NCI-H146 (cell line): ENCODE measurements at regions not wholly inside any gene's neighbourhood (a gene's known extent, or its start where the extent isn't known, plus 50 kb on each side); places are given as distances from the start of the nearest gene placed in this dataset.

ENCODE experiments used
- DNase-seq: peaks from one replicate; lab custom pipeline; 2025; lab: John Stamatoyannopoulos, UW

DNA sequence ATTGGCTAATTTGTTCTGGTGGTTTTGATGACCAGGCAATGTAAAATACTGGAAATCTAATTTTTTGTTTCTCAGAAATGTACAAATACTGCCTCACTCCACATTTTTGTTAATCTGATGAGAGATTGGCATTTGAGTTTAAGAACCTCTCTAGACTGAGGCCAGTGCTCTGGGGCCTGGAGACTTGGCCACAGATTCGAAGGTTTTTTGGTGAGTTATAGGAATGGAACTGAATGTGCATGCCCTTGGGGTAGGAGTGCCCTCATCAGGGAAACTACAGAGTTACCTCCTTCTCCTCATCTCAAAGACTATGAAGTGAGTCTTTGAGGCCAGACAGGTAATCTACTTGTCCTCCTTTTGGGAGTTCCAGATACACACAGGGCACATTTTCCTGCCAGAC, 347.9 kb downstream of the LTN1 start:
- no peak for DNase-seq

DNA sequence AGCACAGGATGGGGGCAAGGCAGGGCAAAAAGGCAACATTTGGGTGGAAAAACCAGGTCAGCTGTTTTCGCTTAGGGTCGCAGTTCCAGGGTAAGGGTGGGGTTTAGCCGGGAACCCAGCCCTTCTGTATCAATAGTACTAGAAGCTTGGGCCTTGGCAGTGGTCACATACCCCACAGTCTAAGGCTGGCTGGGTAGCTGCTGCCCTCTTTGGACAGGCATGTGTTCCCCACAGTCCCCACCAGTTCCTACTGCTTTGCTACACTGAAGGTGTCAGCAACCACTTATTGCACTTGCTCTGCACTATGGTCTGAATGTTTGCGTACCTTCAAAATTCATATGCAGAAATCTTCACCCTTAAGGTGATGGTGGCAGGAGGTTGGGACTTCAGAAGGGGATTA, 349.8 kb downstream of the LTN1 start:
- DNase-seq: no peak

DNA sequence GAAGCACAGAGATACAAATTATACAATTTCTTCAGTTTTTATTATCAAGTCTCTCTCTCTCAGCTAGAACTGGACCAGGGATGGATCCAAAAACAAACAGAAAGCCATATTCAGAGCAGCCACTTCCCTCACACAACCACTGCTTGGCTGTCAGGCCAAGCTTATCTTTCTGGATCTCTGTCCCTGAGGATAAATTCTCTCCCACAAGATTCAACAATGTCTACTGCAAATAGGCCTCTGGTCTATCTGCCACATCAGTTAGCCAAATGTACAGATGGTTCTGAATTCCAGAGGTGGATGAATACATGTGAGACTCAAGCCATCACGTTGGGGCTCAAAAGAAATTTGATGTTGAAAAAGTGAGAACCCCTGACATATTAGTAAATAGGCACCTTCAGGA, 350.9 kb downstream of the LTN1 start:
- DNase-seq: no peak

DNA sequence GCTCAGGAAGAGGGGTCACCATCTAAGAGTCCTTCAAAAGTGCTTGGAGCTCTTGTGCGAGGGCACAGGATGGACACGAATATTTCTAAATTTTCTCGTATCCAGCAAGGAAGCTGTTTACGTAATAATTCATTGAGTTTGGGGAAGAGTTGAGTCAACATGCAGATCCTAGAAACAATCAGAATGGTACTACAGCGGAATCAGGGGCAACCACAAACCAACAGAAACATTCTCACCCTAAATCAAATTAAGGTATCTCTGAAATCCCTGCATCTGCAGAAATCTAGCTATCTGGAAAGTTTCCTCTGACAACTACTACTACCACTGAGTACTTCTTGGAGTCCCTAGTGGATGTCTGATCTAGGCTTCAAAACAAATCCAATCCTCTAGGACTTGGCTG, 352.4 kb downstream of the LTN1 start:
- DNase-seq: no peak

DNA sequence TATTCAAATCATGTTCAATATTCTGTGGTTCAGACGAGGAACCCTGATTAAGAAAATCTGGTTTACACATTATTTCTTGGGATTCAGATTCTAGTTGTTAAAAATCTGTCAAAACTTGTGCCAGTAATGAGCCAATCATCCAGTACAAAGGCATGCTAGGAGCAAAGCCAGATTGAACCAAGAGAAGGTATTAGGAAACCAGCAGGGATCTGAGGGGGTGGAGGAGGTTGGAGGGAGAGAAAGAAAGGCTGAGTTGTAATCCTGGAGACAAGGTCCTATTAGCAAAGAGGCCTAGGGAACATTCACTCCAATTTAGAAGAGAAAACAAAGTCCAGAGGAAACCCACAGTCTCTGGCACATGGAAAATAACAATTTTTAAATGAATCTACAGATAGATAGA, 352.9 kb downstream of the LTN1 start:
- no peak for DNase-seq

DNA sequence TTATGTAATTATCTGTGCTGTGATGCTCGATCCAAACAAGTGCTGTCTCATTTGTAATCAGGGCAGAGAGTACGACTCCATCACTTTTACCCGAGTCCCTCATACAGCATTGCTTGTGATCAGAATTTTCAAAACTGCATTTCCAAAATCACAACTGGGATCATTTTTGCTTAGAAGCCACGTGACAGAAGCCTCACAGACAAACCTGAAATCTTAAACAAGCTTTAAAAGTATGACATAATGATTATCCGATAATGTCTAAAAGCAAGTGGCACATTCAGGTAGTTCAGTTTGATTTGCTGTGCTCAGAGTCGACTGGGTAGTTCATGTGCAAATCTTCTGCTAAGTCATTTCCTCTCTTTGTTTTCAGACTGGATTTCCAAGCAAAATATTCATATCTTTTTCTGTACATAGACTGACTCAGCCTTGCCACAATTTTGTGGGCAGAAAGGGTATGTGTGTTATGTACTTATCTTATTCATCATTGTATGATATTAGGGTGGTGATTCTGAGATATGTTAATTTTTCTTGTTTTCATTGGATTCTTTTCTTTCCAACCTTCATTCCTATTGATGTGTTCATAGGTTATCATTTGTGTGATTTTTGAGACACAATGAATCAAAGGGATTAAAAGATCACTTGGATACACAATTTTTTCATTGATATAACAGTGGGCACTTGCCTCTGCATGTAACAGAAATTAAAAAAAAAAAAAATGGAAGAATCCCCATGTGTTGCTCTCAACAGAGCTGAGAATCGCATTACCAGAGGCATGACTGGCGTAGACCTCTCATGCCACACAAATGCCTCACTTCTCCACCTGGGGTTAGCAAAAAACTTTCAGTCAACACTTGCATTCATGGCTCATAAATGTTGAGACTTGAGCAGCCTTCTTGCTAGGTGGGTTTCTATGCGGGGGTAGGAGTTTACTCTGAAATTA, 355.7 kb downstream of the LTN1 start:
- DNase-seq: no peak

DNA sequence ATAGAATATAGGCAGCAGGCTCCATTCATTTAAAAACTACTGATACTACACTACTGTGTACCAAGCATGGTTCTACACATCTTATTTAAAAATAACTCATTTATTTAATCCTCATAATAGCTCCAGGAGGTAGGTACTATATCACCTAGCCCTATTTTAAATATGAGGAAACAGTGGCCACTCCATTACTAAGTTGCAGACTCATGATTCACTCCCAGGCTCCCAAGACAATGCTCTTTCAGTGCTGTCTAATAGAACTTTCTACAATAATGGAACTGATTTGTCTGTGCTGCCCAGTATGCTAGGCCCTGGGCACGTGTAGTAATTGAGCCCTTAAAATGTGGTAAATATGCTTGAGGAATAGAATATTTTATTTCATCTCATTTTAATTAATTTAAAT, 357.1 kb downstream of the LTN1 start:
- no peak for DNase-seq

DNA sequence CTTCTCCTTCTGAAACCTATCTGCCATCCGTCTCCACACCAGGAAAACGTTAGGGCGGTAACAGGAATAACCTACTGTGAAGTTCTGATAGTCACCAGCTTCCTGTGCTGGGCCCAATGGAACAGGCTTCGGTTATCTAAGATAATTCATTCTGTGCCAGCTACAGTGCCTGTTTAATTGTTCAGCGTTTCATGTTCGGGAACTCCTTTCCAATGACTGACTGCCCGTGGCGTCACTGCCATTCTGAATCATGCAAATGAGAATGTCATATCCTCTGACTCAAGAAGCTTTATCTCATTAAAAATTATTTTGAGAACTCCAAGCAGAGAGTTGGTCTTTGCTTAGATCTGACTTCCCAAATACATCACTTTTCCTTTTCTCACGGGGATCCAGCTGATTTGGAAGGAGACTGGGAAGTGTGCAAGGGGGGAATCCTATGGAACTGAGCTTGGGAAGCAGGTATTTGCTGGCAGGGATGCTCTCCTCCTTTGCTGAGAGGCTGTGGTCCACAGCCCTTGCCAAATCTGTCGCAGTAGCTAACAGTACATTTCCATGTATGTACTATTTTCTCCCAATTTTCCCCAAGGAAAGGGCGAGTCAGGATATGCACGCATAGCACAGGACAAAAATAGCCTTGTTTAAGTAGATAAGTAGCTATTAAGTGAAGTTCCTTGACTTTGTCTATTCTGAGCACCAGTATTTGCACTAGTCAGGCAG, 358.7 kb downstream of the LTN1 start:
- DNase-seq: no peak

DNA sequence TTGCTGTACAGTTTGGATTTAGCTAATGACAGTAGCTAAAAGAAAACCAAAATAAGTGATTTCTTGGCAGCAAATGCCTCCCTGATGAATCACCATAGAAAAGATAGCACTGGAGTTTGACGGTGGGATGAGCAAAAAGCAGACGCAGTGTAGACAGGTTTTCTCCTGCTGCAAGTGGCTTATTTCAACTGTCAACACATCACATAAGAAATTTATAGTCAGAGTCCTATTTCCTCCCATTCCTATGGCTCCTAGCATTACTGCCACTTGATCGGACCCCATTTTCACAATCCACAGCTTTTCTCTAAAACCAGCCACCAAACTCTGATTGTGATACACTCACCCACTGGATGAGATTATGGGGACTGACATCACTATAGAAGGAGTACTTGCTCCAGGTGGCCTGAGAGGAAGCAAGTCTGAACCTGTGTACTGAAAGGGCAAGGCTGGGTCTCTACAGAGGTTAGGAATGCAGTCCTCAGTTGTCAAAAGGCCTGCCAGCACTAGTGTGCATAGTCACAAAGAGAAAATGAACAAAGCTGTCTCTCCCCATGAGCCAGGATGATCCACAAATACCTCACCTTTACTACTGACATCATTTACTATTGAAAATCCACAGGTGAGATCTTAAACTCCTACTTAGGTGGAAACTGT, 359.8 kb downstream of the LTN1 start:
- no peak for DNase-seq

DNA sequence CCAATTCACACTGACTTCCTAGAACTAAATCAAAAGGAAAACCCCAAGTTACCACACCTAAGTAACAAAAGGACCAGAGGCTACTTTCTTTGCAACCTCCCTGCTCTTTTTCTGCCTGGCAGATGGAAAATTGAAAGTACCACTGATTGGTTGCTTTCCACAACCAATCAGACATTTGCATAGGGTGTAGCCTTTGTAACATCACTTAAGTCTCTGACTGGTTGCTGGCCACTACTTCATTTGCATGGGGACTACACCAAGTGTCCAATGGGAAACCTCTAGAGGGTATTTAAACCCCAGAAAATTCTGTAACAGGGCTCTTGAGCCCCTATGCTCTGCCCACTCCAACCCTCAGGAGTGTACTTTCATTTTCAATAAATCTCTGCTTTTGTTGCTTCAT, 365.0 kb downstream of the LTN1 start:
- DNase-seq: no peak

DNA sequence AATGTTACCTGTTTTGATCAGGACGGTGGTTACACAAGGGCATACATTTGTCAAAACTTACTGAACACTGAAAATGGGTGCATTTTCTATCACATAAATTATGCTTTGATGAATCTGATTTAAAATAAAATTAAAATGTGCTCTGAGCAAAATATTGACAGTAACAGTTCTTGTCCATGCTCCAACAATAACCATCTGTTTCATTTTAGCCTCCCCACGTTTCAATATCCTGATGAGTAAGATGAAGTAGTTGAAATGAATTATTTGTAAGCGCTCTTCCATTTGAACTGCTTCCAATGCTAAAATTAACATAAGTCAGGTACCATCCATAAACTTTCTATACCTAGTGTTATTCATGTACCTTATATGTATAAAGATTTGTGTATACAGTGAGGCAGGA, 365.4 kb downstream of the LTN1 start:
- no peak for DNase-seq

DNA sequence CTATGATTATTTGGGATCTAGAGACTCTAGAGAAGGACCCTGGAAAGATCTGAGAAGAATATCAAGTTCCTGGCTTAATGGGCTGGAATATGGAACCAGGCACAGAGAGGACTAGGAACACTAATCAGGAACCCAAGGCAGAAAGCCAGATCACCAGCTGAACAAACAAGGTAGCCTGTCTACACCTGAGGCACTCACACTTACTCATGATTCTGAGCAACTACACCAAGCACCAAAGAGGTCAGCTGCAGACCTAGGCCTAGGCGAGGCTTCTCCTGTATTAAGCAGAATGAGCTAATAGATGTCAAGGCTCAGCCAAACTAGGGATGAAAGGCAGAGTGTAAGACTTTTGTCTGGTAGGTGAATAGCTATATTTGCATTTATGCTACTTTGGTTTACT, 368.1 kb downstream of the LTN1 start:
- no peak for DNase-seq

DNA sequence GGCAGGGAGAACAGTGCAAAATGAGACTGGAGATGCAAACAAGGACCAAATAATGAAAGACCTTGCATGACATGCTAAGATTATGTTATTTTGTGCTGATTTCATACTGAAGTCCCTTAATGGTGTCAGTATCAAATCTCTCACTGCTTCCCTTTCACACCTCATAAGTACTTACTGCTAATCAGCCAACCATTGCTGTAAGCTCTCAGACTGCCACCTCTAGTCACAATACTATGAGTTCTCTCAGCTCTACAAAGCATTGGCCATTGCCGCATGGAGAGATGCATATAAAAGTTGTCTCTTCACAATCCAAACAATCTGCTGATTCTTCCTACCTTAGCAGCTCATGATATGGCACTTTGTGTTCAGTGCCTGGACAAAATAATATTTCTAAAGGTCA, 375.4 kb downstream of the LTN1 start:
- no peak for DNase-seq

DNA sequence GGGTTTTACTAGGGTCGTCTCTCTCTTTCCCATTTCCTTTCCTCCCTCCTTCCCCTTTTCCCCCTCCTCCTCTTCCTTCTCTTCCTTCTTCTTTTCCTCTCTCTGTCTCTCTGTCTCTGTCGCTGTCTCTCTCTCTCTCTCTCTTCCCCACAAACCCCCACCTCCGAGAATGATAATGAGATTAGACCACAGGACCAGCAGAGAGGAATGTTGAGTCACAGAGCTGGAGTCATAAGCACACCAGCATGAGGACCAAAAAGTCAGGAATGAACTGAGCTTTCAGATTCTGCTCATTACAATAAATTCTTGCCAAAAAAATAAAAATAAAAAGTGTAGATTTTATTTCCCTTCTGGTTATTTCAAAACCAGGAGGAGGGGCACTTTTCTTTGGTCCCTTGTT, 377.4 kb downstream of the LTN1 start:
- DNase-seq: no peak

DNA sequence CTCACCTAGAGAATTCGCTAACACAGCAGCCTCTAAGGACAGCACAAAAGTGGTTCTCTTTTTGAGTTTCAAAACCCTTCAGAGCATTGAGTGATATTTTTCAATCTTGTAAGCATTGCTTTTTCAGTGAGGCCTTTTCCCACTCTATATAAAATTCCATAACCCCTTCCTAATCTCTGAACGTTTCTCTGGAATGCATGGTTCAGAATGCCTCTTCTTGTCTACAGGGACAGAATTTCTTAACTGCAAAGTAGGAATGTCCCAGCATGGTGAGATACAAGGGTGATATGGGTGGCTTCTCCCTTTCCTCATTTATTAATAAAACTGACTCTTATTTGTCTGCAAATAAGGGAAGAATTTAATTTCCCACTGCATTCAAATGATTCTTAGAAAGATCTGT, 377.9 kb downstream of the LTN1 start:
- DNase-seq: no peak

DNA sequence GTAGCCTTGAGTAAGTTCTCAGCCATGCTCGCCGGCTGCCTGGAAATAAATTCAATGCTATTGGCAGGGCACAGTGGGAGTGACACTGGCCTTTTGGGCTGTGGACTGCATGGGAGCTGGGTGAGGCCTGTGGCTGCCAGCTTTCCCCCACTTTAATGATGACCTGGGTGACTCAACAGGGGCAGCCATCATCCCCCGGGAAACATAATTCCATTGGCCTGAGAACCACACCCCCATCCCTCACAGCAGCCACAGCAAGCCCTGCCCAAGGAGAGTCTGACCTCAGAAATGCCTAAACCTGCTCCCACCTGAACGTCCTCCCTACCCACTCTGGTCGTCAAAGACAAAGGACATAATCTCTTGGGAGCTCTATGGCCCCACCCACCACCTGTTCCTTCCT, 384.0 kb downstream of the LTN1 start:
- no peak for DNase-seq

DNA sequence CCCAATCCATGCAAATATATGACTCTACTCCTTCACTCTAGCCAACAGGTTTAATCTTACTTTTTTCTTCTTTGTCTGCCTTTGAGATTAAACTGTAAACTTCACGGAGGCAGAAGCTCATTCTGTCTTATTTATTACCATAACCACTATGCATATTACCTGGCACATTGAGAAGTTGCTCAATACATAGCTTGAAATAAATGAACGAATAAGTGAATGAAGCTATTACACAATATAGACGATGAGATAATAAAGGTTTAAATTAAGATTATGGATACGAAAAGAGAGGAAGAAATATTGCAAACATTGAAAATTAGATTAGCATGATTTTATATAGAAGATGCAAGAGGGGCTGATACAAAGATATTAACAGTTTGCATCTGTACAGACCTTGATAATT, 385.1 kb downstream of the LTN1 start:
- DNase-seq: no peak

DNA sequence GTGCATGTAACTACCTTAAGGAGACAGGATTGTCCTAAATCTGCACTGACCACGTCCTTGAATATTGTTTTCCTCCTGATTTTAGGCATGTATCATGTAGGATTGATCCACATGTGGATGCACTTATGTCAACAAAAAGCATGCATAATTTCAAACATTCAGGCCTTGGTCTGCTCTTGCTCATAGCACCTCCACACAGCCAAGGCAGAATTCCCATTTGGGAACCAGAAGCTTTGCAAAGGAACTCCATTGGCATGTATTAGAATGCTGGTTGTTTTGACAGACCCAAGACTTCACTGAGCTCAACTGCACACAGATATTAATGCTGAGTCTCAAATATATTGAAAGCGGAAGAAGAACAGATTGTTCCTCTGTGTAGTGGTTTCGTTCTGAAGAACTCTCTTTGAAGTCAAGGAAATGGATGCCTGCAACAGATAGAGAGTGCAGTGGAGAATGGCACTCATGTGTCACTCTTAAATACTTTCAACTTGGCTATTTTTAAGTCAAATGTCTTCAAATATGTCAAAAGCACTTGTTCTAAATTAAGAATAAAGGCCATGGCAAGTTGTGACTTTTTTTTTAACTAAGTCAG, 387.6 kb downstream of the LTN1 start:
- no peak for DNase-seq

DNA sequence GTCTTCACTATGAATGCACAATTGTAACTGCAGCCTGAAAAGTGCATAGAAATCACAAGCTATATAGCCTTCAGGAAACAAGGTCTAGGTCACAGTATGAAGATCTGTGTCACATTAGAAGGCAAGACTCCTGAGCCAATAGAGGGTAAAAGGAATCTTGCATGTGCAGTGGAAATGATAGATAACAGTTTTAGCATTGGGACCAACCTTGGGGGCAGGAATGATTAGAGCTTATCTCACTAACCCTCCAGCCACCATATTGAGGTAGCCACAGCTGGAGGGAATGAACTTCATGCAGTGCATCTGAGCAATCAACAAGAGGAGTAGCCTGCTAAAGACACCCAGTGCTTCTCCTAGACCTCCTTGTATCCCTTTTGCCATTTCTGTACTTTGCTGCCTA, 390.1 kb downstream of the LTN1 start:
- DNase-seq: no peak

DNA sequence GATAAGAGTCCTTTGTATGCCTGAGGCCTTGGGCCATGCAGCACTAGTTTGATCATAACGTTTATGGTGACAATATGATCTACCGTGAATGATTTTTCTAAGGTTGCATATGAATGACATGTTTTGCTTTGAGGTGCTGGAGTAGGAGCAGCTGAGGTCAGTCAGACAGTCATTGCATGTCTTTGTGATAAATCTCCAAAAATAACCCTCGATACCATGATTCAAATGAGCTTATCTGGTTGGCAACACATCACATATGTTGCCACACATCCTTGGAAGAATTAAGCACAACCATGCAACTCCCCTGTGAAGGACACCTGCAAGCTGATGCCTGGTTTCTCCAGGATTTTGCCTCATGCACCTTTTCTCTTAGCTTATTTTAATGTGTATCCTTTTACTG, 394.5 kb downstream of the LTN1 start:
- DNase-seq: no peak

DNA sequence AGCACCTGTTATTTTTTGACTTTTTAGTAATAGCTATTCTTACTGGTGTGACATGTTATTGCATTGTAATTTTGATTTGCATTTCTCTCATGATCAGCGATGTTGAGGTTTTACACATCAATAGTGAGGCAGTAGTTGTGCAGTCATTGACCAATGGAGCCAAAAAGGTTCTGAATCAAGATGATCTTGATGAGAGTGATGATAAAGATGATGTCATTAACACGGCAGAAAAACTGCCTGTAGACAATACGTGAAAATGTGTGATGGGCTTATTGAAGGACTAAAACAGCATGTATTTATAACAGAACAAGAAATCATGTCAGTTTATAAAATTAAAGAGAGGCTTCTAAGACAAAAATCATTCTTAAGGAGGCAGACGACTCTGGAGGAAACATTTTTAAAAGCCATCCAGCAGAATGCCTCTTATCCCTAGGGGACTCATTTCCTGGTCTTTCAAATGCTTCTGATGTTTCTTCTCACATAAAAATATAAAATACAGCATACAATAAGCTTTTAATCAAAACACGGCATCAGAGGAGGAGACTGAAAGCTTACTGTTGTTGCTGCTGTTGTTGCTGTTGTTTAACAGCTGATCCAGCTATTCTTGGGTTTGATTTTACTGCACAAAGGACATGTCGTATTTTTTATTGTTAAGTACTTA, 400.3 kb downstream of the LTN1 start:
- no peak for DNase-seq

DNA sequence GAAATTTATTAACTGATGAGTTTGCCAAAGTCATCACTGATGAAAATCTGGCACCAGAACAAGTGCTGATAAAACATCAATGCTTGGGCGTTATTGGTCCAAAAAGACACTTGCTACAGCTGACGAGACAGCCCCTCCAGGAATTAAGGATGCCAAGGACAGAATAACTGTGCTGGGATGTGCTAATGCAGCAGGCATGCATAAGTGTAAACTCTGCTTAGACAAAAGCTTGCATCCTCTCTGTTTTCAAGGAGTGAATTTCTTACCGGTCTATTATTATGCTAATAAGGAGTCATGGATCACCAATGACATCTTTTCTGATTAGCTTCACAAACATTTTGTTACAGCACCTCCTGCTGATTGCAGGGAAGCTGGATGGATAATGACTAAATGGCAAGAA, 402.0 kb downstream of the LTN1 start:
- no peak for DNase-seq
